ENCODE measurements at regions not wholly inside any gene's neighbourhood (a gene's known extent, or its start where the extent isn't known, plus 50 kb on each side); places are given as distances from the start of the nearest gene placed in this dataset.
"Not testable (repeated sequence)": the region's sequence is repeated elsewhere in the genome, so short reads cannot be mapped to it uniquely, and the experiment has no call there.

- no peak for DNase-seq
These were observed 50.7 kb upstream of the VPREB1 start for GRCh38 chr22:22193923-22194322.

DNA sequence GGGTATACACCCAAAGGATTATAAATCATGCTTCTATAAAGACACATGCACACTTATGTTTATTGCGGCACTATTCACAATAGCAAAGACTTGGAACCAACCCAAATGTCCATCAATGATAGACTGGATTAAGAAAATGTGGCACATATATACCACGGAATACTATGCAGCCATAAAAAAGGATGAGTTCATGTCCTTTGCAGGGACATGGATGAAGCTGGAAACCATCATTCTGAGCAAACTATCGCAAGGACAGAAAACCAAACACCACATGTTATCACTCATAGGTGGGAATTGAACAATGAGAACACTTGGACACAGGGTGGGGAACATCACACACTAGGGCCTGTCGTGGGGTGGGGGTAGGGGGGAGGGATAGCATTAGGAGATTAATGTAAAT lies 51.1 kb upstream of the VPREB1 start:
- not testable (repeated sequence) for DNase-seq

DNA sequence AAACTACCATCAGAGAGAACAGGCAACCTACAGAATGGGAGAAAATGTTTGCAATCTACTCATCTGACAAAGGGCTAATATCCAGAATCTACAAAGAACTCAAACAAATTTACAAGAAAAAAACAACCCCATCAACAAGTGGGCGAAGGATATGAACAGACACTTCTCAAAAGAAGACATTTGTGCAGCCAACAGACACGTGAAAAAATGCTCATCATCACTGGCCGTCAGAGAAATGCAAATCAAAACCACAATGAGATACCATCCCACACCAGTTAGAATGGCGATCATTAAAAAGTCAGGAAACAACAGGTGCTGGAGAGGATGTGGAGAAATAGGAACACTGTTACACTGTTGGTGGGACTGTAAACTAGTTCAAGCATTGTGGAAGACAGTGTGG lies 51.6 kb upstream of the VPREB1 start:
- not testable (repeated sequence) for DNase-seq

DNA sequence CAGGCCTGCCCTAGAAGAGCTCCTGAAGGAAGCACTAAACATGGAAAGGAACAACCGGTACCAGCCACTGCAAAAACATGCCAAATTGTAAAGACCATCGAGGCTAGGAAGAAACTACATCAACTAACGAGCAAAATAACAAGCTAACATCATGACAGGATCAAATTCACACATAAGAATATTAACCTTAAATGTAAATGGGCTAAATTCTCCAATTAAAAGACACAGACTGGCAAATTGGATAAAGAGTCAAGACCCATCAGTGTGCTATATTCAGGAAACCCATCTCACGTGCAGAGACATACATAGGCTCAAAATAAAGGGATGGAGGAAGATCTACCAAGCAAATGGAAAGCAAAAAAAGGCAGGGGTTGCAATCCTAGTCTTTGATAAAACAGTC lies 54.8 kb upstream of the VPREB1 start:
- DNase-seq = not testable (repeated sequence)

GRCh38 chr22:22187863-22188262 lies 56.7 kb upstream of the VPREB1 start:
- DNase-seq = not testable (repeated sequence)

GRCh38 chr22:22187299-22187698 lies 57.3 kb upstream of the VPREB1 start:
- no peak for DNase-seq

- no peak for DNase-seq
These were observed 58.6 kb upstream of the VPREB1 start for GRCh38 chr22:22185844-22186499.

GRCh38 chr22:22185217-22185616 lies 59.4 kb upstream of the VPREB1 start:
- no peak for DNase-seq

DNA sequence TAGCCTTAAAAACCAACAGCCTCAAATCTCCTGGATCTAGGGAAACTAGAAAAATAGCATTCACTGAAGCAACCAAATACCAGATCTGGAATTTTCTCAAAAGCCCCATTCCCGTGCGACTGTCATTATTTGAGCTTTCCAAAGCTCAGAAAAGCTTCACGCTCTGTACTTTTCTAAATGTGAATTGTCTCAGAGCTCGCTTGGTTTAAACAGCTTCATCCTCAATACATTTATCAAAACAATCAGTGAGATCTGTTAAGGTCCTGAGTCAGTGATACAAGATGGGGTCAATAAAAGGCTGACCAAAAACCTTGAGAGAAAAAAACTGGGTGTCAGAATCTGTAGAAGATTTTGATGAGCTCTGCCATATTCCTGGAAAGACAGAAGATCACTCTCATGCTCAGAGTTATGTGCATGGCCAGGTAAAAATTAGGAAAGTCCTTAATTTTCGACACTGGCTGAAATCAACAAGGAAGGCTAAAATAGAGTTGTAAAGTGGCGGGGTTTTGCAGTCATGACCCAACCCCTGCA lies 60.2 kb upstream of the VPREB1 start:
- no peak for DNase-seq

DNA sequence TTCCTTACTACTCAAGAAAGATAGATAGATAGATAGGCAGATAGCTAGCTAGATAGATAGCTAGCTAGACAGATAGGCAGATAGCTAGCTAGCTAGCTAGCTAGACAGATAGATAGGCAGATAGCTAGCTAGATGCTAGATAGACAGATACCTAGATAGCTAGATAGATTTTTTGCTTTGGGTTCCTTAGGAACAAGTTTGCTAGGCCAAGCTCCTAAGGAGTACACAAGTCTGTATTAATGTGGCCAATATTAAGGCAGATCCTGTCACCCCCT lies 61.7 kb upstream of the VPREB1 start:
- no peak for DNase-seq

DNA sequence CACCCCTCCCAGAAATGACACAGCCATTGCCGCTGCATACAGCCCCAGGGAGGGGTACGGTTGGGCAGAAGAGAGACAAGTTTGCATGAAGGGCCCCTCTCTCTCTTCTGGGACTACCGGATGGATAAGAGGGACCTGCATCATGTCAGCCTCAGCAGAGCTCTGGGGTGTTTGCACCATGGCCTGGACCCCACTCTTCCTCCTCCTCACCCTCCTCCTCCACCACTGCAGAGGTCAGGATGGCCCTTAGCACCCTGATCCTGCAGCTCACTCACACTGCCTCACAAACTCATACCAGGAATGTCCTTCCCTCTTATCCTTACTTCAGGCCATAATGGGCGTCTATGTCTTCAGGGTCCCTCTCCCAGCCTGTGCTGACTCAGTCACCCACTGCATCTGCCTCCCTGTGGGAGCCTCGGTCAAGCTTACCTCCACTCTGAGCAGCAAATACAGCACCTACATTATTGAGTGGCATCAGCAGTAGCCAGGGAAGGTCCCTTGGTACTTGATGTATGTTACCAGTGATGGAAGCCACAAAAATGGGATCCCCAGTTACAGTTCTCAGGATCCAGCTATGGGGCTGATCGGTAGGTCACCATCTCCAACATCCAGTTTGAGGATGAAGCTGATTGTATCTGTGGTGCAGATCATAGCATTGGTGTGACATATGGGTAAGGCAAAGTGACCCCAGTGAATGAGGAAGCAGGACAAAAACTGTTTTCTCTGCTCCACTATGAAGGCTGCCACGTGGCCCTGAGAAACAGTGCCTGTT lies 62.2 kb upstream of the VPREB1 start:
- DNase-seq = no peak

GRCh38 chr22:22181341-22181850 lies 63.2 kb upstream of the VPREB1 start:
- no peak for DNase-seq

DNA sequence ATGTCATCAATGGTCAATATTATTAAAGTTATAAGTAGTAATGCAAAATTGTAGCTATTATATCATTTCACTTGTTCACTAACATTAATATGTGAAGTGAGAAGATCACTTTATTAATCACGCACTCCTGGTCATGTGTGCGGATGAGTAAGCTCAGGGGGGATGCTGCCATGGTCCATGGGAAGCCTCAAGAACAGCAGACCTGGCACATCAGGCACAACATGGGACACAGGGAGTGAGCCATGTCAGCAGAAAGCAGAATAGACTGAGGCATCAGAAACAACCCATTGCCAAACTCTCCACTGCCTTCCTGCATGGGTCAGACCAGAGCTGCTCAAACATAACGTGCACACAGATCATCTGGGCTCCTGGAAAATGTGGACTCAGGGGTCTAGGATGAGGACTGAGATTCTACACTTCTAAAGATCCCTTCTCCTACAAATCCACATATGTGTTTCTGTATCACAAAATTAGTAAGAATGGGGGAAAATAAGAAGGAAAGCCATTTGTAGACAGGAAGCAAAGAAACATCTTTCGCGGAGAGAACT lies 63.8 kb upstream of the VPREB1 start:
- DNase-seq = no peak

GRCh38 chr22:22179858-22180257 lies 64.7 kb upstream of the VPREB1 start:
- no peak for DNase-seq

- DNase-seq = no peak
These were observed 65.6 kb upstream of the VPREB1 start for GRCh38 chr22:22178992-22179391.

GRCh38 chr22:22178355-22178965 lies 66.1 kb upstream of the VPREB1 start:
- DNase-seq = no peak

- no peak for DNase-seq
These were observed 67.5 kb upstream of the VPREB1 start for GRCh38 chr22:22176929-22177616.

GRCh38 chr22:22172896-22173628 lies 71.5 kb upstream of the VPREB1 start:
- not testable (repeated sequence) for DNase-seq

DNA sequence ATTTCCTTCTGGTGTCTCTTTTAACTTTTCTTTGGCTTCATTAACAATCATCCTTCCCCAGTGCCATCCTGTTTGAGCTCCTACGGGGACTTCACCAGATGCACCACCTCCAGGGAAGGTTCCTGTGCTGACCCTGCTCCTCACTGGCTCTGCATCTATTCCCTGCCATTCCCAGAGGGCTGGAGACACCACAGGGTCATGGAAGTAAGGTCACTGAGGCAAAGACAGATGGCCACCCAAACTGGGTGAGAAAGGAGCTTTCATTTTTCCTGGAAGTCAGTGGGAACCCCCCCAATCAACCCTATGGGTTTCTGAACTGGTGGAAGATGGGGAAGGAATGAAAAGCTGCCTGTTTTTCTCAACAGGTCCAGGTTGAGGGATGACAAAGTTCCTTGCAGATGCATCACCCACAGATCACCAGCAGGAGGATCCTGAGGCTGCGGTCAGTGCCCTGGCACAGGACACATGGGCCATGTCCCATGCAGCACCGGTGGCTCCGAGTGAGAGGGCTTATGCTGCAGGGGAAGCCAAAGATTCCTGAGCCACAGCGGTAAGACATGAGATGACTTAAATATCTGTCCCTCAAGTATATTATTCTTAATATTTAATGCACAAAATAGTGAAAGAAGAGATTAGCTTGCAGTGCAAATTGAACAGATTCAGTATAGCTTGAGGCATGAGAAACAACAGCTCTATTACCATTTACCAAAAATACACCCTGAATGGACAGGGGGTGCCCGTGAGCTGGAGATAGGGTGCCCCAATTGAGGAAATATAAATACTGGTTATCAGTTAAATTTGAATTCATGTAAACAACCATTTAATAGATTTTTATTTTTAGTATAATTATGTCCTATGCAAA lies 73.0 kb upstream of the VPREB1 start:
- no peak for DNase-seq

DNA sequence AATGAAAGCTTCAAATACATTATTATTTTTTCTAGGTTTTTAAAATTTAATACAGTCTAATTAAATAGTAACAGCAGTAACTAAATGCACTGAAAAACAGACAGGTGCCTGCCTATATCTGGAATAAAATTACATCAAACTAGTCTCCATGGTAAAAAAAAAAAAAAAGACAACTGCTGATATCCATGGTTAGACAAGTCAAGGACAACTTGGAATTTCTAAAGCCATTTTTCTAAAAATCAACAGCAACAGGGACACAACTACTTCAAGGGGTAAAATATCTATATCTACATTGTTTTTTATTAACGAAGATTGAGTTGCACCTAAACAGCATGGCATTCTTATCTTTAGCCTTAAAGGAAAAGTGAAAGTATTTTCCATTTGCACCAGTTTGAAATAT lies 74.7 kb upstream of the VPREB1 start:
- no peak for DNase-seq
